Endometrium (tissue), 2 donors: ENCODE measurements at regions not wholly inside any gene's neighbourhood (a gene's known extent, or its start where the extent isn't known, plus 50 kb on each side); places are given as distances from the start of the nearest gene placed in this dataset.

Source experiments
- FAIRE-seq: peaks from 2 replicates; lab custom pipeline; 2012; peaks lifted over from hg19 to GRCh38; lab: Jason Lieb, UNC
- donor health status: control.
- donor health status: control.

DNA sequence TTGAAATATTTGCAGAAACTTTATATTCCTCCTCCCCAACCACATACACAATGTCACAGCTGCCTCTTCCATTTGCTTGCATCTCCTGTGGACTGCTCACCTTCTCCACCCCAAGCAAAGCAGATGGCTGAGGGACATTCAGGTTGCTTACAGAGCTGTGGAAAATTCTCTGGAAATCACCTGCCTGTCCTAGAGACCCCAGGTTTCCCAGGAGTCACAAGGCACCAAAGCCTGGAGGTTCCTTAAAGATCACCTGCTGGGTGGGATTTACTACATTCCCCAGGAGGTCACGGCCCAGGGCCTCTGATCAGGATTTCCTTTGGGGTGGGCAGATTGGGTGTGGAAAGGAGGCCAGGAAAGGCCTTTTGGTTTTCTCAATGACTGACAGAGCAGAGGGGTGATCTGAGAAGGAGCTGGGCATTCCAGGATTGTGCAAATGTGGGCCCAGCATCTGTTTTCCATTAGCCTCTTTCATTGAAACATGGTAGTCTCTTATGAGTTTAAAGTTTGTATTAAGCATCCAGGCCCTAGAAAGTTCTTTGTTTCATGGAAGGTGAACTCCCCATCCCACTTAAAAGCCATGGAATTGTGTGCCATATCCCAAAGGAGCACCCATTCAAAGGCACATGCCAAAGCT lies 410.7 kb upstream of the TNP1 start:
- FAIRE-seq: no peak

DNA sequence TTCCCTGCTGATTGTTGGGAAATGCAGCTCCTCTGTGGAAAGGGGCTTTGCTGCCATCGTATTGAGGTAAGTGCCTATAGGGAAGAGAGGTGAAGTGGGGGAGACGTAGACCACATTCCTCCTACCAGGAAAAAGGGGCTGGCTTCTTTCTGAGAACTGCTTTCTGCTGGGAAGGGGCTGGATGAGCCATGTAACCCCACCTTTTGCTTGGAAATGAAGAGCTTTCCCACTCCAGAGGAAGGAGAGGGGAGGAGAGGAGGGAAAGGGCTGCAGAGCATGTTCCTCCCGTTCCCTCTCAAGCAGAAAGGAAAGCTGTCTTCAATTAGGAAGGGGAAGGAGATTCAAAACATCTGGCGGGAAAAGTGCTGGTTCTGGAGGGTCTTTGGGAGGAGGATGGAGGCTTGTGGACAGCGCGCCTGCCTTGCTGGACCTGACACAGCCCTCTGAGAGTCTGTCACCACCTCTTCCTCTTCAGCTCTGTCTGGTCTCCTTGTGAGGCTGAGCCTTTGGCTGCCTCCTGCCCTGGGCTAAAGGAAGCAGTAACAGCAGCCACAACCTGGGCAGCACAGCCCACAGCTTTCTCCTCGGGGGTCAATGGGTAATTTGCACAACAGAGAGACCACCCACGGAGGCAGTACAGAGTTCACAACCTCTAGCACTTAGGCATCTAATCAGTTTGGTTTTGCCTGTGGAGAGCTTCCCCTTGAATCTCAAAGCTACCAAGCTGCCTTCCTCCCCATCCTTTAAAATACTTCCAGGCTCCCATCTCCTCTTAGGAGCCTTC lies 410.0 kb upstream of the TNP1 start:
- FAIRE-seq: no peak

DNA sequence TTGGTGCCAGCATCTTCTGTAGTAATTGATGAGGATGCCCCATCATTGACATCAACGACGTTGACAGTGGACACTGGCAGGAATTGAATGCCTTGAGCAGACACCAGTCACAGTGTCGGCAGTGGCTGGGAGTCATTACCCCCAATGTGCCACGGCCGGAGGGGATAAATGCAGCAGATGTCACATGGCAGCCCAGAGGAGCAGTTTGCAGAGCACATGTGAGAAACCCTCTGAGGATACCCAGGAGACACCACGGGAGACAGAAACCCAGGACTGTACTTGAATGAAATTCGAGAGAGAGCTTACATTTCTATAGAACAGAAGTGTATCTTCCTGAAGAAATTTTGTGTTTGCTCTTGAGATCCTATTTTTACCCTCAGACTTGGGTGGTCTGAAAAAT lies 409.1 kb upstream of the TNP1 start:
- no peak for FAIRE-seq

DNA sequence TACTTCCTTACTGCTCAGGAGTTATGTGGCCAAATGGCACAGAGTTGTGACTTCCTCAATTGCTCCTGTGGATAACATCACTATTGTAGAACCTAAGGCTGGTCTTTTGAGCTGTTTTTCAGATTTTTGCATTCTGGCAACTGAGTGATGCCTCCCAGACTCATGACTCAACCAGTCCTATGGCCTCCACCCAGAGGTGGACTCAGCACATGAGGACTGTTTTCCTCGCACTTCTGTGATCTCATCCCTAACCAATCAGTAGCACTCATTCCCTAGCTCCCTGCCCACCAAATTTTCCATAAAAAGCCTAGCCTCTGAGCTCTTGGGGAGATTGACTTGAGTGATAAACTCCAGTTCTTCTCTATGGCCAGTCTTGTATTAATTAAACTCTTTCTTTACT lies 407.9 kb upstream of the TNP1 start:
- no peak for FAIRE-seq

DNA sequence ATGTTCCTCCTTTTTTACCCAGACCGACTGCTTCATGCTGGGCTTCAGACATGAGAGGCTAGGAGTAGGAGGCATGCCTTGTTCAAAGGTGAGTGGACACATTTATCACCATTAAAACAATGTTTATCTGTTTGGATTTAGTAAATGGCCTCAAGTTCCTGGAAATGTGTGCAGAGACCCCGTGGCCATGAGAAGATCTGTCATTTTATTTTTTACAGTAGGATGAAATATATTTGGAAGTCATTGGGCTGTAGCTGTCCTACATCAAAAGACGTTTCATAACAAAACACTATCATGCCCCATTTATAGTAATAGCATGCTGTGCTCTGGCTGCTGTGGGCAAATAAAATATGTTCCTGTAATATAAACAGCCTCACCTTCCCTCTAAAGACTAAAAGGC lies 403.9 kb upstream of the TNP1 start:
- no peak for FAIRE-seq

DNA sequence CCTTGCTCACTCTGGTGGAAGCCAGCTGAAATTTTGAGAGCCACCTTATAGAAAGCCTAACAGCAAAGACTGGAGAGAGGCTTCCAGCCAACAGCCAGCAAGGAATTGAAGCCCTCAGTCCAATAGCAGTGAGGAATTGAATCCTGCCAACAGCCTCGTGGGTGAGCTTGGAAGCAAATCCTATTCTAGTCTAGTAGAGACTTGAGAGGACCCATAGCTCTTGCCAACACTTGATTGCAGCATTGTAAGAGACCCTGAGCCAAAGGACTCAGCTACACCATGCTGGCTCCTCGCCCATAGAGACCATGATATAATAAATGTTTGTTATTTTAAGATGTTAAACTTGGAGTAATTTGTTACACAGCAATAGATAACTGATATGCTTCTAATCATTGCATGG lies 403.0 kb upstream of the TNP1 start:
- FAIRE-seq: no peak

DNA sequence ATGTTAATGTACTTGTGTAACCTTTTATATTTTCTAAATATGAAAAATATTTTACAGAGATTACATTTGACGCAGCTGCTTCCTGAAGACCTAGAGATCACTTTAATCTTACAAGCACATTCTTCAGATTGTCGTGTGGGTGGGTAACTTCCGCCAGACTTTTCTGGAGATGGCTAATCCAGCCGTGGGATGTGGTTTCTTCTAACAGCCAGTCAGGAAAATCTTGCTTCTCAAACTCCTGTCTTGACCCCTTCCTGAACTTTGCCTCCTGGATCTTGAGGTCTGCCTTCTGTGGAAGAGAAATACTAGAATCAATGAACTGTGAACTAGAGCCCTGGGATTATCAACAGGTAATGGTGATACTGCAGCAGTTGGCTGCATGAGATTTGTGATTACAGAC lies 401.6 kb upstream of the TNP1 start:
- no peak for FAIRE-seq

DNA sequence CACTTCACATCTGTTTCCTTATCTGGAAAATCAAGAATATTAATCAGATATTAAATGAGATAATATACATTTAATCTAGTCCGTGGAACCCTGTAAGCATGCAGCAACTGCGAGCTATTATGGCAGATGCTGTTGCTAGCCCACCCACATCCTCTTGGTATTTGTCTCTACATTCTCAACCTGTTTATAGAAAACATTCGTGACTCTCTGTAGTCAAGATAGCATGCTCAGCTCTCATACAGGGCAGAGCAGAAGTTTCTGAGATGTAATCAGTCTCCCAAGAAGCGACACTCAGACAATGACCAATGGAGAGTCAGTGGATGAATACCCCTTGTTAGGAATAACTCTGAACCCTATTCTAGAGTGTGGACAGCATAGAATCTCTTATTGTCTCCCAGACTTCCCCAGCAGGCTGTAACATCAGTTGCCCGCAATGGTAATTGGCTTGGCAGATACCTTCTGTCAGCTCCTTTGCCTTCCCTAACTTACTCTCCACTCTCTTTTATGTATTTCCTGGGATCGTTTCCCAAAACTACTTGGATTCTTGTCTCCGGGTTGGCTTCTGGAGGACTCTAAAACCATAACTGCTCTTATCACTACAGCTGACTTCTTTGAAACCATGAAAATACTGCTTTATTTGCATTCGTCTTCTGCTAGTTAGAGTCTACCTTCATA lies 400.7 kb upstream of the TNP1 start:
- no peak for FAIRE-seq

DNA sequence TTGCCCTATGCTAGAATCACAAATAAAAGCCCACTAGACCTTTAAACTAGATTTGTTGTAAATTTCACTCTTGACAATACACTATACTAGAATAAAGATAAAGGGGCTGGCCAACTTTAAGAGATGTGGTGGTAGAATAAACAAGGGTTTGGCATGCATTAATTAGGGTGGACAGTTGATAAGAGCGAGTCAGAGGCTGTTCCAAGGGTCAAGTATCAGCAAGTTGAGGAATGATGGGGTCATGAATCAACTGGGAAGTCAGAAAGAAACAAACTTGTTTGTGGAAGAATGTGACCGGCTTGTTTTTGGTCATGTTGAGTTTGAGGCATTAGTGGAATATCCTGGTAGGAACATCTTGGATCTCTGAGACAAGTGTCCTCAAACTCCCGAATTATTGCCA lies 398.3 kb upstream of the TNP1 start:
- FAIRE-seq: no peak

DNA sequence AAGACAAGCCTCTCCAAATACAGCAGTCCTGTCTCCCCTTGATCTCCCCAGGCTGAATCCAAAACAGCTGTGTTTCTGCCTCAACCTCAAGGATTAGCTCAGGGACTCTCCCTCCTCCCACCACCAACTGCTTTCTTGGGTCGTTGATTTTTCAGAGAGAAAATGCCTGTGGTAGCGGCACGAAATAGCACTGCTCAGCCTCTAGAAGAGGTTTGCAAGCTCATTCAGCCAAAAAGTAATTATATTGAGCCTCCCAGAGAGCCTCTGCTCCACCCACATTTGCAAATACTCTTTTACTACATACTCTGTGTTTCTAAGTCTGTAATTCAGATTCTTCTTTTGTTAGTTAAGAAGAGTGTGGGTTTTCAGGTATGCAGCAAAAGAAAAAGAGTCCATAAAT lies 396.4 kb upstream of the TNP1 start:
- no peak for FAIRE-seq

DNA sequence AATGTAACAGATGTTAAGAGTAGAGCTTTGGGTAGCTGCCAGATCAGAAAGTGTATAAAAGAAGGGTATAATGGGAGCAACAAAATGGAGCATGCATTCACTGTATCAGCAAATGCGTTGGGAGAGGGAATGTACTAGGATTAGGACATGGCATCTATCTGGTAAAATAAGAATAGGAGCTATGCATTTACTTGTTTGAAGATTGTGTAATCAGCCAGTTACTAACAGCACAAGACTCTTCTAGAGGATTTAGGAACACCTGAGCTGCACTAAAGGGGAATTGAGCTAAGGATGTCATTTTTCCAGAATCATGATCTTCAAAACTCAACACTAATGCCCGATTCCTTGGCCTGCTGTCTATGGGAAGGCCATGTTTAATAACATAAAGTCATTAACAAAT lies 394.2 kb upstream of the TNP1 start:
- FAIRE-seq: no peak

DNA sequence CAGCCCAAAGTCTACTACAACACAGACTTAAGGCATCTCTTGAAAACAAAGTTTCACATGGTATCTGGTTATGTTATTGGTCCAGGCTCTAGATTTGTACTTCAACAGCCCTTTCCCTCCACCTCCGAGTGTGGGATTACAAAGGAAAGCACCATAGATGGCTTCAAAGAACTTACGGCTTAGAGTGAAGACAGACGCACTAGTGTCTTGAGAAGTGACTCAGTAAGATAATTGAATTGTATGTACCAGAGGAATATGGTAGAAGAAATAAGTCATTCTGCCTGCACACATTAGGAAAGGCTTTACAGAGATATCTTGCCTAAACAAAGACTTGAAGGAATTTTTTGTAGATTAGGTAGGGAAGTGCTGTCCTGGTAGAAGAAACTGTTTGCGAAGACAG lies 392.3 kb upstream of the TNP1 start:
- no peak for FAIRE-seq

DNA sequence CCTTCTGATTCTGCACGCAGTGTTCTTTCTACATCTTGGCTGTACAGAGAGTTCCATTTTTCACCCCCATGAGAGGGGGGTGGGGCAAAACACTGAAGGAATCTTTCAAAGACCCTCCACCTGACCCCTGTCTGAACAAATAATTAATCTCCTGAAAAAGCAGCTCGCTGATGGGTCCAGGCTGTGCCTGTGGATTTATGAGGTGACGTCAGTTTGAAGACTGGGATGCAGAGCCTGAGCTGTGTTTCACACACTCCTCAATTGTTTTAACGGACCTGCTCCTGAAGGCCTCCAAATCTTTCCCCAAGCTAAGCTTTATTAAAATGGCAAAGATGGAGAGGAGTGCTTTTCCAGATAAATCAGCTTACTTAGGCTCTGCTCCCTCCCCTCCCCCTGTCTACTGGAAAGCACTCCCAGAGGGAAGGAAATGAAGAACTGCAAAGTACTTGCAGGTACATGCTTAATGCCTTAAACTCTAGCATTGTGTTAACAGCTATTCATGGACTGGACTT lies 390.2 kb upstream of the TNP1 start:
- no peak for FAIRE-seq

DNA sequence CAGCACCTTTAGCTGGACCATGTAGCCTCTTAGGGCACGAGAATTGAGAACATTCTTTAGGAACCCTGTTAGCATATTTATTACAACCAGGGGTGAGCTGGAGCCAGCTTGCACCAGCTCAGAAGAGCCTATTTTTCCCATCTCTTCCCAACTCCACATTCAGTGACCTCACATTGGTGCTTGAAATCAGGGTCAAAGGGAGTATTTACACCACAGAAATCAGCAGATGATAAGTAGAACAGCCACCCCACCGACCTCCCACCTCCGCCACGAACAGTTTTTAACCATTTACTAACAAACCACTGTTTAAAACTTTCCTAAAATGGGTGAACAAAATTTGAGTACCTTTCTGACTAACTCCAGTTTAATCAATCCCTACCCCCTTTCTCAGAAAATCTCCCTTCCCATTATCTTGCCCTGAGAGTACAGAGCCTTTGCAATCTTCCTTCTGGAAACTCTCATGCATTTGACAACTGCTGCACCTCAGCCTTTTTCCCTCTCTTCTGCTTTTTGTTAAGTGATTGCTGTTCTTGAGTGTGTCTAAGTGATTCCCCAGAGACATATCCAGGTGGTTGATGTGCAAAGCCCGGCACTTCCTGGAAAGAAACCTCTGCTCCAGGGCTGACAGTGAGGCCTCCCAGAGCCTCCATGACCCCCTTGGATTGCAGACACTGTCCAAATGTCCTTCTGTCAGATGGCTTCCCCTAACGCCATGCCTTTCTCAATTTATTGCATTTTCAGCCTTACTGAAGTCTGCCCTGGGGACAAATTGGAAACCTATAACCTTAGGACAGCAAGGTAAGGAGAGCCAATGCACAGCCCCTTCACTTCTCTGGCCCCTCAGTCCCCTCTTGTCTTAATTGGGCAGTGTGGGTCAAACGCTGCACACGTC lies 389.5 kb upstream of the TNP1 start:
- no peak for FAIRE-seq

DNA sequence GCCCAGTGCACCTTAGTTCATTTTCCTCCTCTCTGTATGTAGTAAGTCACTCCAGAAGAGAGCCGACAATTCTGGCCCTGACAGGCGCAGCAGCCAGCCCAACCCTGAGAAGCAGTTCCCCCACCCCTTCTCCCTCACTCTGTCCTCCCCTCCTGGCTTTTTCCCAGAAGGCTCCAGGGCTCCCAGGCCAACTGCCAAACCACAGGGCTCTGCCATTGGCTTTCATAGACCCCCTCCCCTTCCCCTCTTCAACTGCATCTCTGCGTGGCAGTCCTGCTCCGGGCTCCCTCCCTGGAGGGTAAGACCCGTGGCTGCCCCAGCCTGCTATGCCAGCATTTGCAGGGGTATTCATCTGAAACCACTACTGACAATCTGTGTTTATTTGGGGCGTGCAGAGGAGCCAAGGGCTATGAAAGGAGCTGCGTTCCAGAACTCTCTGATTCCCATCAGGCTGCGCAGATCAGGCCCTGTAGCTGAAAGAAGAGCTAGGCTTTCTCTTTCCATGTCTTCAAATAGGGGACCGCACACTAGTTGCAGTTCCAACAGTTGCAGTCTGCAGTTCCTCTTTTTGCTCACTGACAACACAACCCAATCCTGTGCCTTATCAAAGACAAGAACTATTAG lies 388.6 kb upstream of the TNP1 start:
- FAIRE-seq: no peak

DNA sequence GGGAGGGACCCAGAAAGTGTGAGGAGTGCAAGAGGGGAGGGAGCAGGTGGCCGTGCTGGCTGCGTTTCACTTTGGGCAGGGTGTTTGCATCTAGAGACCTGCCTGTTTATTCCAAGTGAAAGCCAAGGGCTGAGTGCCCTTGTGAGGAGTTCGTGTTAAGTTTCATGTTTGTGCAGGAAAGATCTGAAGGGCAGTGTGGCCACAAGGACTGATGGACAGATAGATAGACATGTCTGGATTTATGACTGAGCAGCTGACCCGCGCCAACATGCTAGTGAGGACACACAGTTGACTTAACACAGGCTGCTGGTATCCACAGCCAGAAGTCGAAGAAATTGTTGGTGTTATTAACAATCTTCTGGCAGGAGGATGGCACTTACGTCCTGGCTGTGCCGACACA lies 387.6 kb upstream of the TNP1 start:
- no peak for FAIRE-seq

DNA sequence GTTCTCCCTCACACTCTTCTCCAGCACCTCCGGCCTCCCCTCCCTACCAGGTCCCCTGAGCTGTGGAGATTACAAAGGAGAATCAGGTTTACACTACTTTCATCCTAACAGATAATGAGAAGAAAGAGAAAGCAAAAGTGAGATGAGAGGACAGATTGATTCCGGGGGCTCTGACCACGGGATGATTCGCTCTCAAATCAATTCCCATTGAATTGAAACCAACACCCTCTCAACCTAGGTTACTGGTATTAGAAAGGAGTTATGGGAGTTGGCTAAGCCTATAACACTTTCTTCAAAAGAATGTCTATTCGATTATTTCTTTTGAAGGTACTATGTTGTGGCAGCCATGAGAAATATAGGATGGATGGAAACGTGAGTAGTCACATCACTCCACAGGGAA lies 386.2 kb upstream of the TNP1 start:
- FAIRE-seq: no peak

DNA sequence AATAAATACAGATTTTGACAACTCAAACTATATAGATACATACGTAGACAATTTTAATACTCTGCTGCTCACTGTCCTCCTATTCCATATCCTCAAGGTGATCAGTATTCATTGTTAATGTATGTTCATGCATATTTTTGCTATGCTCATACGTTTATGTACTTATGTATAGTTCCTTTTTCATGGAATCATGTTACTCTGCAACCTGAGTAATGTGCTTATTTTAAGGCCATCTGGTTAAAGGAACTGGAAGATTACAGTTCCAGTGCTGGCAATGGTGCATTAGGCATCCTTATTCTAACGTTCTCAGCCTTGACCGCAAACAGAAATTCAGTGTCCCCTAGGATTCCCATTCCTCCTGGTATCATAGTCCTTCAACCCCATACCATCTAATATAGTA lies 385.0 kb upstream of the TNP1 start:
- FAIRE-seq: no peak

DNA sequence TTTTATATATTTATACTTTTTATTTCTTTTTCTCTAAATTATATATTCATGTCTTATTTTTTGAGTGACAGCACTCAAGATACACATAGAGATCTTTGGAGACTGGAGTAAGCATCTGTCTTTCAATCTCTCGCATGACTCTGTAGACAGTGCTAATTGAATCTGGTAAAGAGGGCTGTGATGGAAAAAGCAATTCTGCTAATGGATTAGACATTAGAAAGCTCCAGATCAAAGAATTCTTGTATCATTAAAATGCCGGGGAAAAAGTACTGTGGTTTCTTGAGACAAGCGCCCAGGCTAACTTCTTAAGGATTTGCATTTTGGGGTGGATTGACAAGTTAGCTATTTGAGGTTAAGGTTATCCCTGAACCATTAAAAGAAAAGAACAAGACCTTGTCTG lies 383.1 kb upstream of the TNP1 start:
- FAIRE-seq: no peak

DNA sequence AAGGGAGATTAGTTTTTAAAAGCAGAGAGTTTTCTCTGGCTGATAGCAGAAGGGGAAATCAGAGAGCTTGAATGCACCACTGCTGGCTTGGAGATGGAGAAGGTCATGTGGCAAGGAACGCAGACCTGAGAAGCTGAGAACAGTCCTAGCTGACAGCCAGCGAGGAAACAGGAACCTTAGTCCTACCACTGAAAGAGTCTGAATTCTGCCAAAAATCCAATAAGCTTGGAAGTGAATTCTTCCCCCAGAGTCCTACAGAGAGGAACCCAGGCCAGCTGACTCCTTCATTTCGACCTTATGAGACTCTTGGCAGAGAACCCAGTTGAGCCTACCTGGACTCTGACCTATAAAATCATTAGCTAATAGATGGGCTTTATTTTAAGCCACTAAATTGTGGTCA lies 371.9 kb upstream of the TNP1 start:
- FAIRE-seq: no peak

DNA sequence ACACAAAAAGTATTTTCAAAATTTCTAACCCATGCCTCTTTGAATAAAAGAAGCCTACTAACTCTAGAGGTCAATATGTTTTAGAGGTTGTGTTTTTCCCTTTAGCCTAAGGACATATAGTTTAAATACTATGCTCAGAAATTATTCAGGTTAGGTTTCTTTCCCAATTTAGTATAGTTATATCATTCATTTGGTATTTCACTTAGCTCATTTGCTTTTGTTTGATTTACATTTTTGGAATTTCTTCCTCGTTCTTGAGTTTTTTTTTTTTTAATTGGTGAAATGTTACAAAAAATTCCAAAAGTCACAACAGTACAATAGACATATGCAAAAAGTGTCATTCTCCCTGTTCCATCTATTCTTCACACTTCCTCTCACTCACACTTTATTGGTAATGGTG lies 371.3 kb upstream of the TNP1 start:
- peak; percentile 8 for FAIRE-seq

DNA sequence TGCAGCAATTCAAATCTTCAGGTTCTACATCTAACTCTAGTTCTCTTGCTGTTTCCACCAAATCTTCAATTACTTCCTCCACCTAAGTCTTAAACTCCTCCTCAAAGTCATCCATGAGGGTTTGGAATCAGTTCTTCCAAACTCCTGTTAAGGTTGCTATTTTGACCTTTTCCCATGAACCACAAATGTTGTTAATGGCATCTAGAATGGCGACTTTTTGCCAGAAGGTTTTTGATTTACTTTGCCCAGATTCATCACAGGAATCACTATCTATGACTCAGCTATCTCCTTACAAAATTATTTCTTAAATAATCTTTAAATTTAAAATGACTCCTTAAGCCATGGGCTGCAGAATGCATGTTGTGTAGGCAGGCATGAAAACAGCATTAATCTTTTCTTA lies 368.9 kb upstream of the TNP1 start:
- no peak for FAIRE-seq
